GM23248 (cell line): ENCODE measurements at regions not wholly inside any gene's neighbourhood (a gene's known extent, or its start where the extent isn't known, plus 50 kb on each side); places are given as distances from the start of the nearest gene placed in this dataset.

Source experiments
- DNase-seq: peaks from one replicate; pipeline ENCODE4 v3.0.0-alpha.2; 2015
- H2AFZ ChIP-seq: fragments of 200-600 bp; sonication (generic); 2 replicates; pipeline ENCODE4 v1.6.1; 2016; ENCODE audit warnings: antibody characterized with exemption
- H3F3A ChIP-seq: fragments of 200-600 bp; sonication (generic); 2 replicates; pipeline ENCODE4 v1.6.1; 2016; ENCODE audit warnings: mild to moderate bottlenecking, antibody characterized with exemption, mixed run types; ENCODE audit not compliant: insufficient read depth
- H3K27ac ChIP-seq: fragments of 200-600 bp; sonication (generic); 2 replicates; pipeline ENCODE4 v1.5.1; 2016; ENCODE audit warnings: mild to moderate bottlenecking
- H3K27me3 ChIP-seq: fragments of 200-600 bp; sonication (generic); replicated peaks from 2 replicates; pipeline ENCODE4 v1.6.1; 2016; ENCODE audit warnings: mild to moderate bottlenecking; ENCODE audit not compliant: insufficient read depth
- H3K36me3 ChIP-seq: fragments of 200-600 bp; sonication (generic); 2 replicates; pipeline ENCODE4 v1.6.1; 2016; ENCODE audit warnings: low read depth, mild to moderate bottlenecking
- H3K4me1 ChIP-seq: fragments of 200-600 bp; sonication (generic); 2 replicates; pipeline ENCODE4 v1.6.1; 2016; ENCODE audit warnings: mild to moderate bottlenecking; ENCODE audit not compliant: insufficient read depth
- H3K4me2 ChIP-seq: fragments of 200-600 bp; sonication (generic); one replicate; pipeline ENCODE4 v1.6.1; 2016; ENCODE audit warnings: mild to moderate bottlenecking; ENCODE audit not compliant: unreplicated experiment
- H3K4me3 ChIP-seq: fragments of 200-600 bp; sonication (generic); 2 replicates; pipeline ENCODE4 v1.5.1; 2016; ENCODE audit warnings: mild to moderate bottlenecking
- H3K79me2 ChIP-seq: fragments of 200-600 bp; sonication (generic); 2 replicates; pipeline ENCODE4 v1.6.1; 2016; ENCODE audit warnings: mild to moderate bottlenecking; ENCODE audit not compliant: insufficient read depth
- H3K9ac ChIP-seq: fragments of 200-600 bp; sonication (generic); 2 replicates; pipeline ENCODE4 v1.6.1; 2016; ENCODE audit warnings: mild to moderate bottlenecking
- H3K9me2 ChIP-seq: fragments of 200-600 bp; sonication (generic); 2 replicates; pipeline ENCODE4 v1.6.1; 2016; ENCODE audit warnings: mixed run types, mild to moderate bottlenecking, moderate library complexity; ENCODE audit not compliant: insufficient read depth
- H3K9me3 ChIP-seq: fragments of 200-600 bp; sonication (generic); one replicate; pipeline ENCODE4 v1.6.1; 2017; ENCODE audit warnings: low read depth
- H4K20me1 ChIP-seq: fragments of 200-600 bp; sonication (generic); 2 replicates; pipeline ENCODE4 v1.6.0; 2016; ENCODE audit not compliant: insufficient read depth
- EZH2 ChIP-seq: fragments of 200-600 bp; sonication (generic); IDR thresholded peaks from 2 replicates; pipeline ENCODE4 v1.6.1; 2018; ENCODE audit warnings: antibody characterized with exemption, mild to moderate bottlenecking; ENCODE audit not compliant: insufficient read depth, poor library complexity, severe bottlenecking
- EZH2phosphoT487 ChIP-seq: fragments of 200-600 bp; sonication (generic); IDR thresholded peaks from 2 replicates; pipeline ENCODE4 v1.6.1; 2018; ENCODE audit warnings: antibody characterized with exemption, moderate library complexity, mild to moderate bottlenecking, low read depth; ENCODE audit not compliant: insufficient read depth
- WGBS, 2 experiments: methylation state at CpG; one replicate each; pipeline ENCODE4 v1.1.6; 2015 to 2017; ENCODE audit warnings: low lambda C conversion rate in 2 of 2, low coverage in 1 of 2; ENCODE audit errors: missing lambda C conversion rate in 2 of 2; 5-methylcytosine and 5-hydroxymethylcytosine counted together
- in situ Hi-C: fragments of 300-500 bp; cut with MboI; formaldehyde crosslinking; loops from 2 replicates; pipeline ENCODE4 v1.15.0; 2020

GRCh38 chr19:32231020-32231419 is 114.4 kb upstream of the ZNF507 start:
- 51 to 57% methylated on average over 8 of the region's 8 CpGs for WGBS, 2 experiments
- Histone ChIP-seq H3K4me3 (no peak overlapping the region), H3K4me2 (no peak overlapping the region), H3K9me3 (no peaks in the 10 kb centered on the region), H3K4me1 (no peaks in the 10 kb centered on the region), H3K36me3 (no peaks in the 10 kb centered on the region), H2AFZ (no peak overlapping the region), H3K27ac (no peak overlapping the region), H3F3A (no peaks in the 10 kb centered on the region), H3K27me3 (no peaks in the 10 kb centered on the region; the same call in 1 of the 2 replicates), H4K20me1 (no peaks in the 10 kb centered on the region), H3K79me2 (no peaks in the 10 kb centered on the region), H3K9ac (no peak overlapping the region), H3K9me2 (no peaks in the 10 kb centered on the region)
- no peak for DNase-seq
- in situ Hi-C loops: loop anchor here (25.0 kb wide), 1 partner anchor 1544 kb away; no protein-coding TSS in a partner anchor
- TF ChIP-seq EZH2: no peak
- TF ChIP-seq EZH2phosphoT487: no peak

- H3K27me3 ChIP-seq: no peaks in the 10 kb centered on the region; the same call in 1 of the 2 replicates
- no peaks in the 10 kb centered on the region for H3K9me3 ChIP-seq
- H3K4me1 ChIP-seq: no peaks in the 10 kb centered on the region
- H2AFZ ChIP-seq: no peak overlapping the region
- no peak overlapping the region for H3K4me2 ChIP-seq
- no peak overlapping the region for H3K4me3 ChIP-seq
- H3K36me3 ChIP-seq: no peaks in the 10 kb centered on the region
- no peaks in the 10 kb centered on the region for H3F3A ChIP-seq
- 67 to 75% methylated on average over 5 to 6 of the region's 6 CpGs for WGBS, 2 experiments
- H3K27ac ChIP-seq: no peak overlapping the region
- H3K79me2 ChIP-seq: no peaks in the 10 kb centered on the region
- H3K9me2 ChIP-seq: no peaks in the 10 kb centered on the region
- H4K20me1 ChIP-seq: no peaks in the 10 kb centered on the region
- DNase-seq: no peak
- no peak for TF ChIP-seq EZH2phosphoT487
- no peak for TF ChIP-seq EZH2
- in situ Hi-C loops: loop anchor here (25.0 kb wide), 1 partner anchor 1544 kb away; no protein-coding TSS in a partner anchor
- H3K9ac ChIP-seq: no peak overlapping the region
These were observed 113.7 kb upstream of the ZNF507 start for GRCh38 chr19:32231691-32232090.

- WGBS, 2 experiments: 52 to 53% methylated on average over 8 of the region's 8 CpGs
- H3K79me2 ChIP-seq: no peaks in the 10 kb centered on the region
- no peaks in the 10 kb centered on the region for H4K20me1 ChIP-seq
- no peak overlapping the region for H3K9ac ChIP-seq
- DNase-seq: no peak
- H3F3A ChIP-seq: no peaks in the 10 kb centered on the region
- in situ Hi-C loops: loop anchor here (25.0 kb wide), 1 partner anchor 1545 kb away; no protein-coding TSS in a partner anchor
- no peak overlapping the region for H3K27ac ChIP-seq
- no peaks in the 10 kb centered on the region for H3K36me3 ChIP-seq
- H3K4me1 ChIP-seq: no peaks in the 10 kb centered on the region
- no peaks in the 10 kb centered on the region for H3K9me3 ChIP-seq
- no peaks in the 10 kb centered on the region for H3K9me2 ChIP-seq
- TF ChIP-seq EZH2 (no peak), EZH2phosphoT487 (no peak)
- no peak overlapping the region for H2AFZ ChIP-seq
- no peak overlapping the region for H3K4me2 ChIP-seq
- H3K27me3 ChIP-seq: no peaks in the 10 kb centered on the region
- no peak overlapping the region for H3K4me3 ChIP-seq
These were observed 113.0 kb upstream of the ZNF507 start for GRCh38 chr19:32232449-32232848.

- no peaks in the 10 kb centered on the region for H3F3A ChIP-seq
- WGBS, 2 experiments: 8 to 10% methylated on average over 6 of the region's 6 CpGs
- H4K20me1 ChIP-seq: no peaks in the 10 kb centered on the region
- H3K9me2 ChIP-seq: no peaks in the 10 kb centered on the region
- H3K4me3 ChIP-seq: no peak overlapping the region
- in situ Hi-C loops: loop anchor here (25.0 kb wide), 1 partner anchor 1546 kb away; no protein-coding TSS in a partner anchor
- no peaks in the 10 kb centered on the region for H3K9me3 ChIP-seq
- H2AFZ ChIP-seq: no peak overlapping the region
- TF ChIP-seq EZH2phosphoT487 (no peak), EZH2 (no peak)
- no peak overlapping the region for H3K4me2 ChIP-seq
- no peaks in the 10 kb centered on the region for H3K79me2 ChIP-seq
- no peaks in the 10 kb centered on the region for H3K27me3 ChIP-seq
- no peak overlapping the region for H3K9ac ChIP-seq
- no peaks in the 10 kb centered on the region for H3K4me1 ChIP-seq
- no peak for DNase-seq
- H3K36me3 ChIP-seq: no peaks in the 10 kb centered on the region
- H3K27ac ChIP-seq: no peak overlapping the region
These were observed 112.3 kb upstream of the ZNF507 start for GRCh38 chr19:32233091-32233490.
